ENCODE measurements at regions not wholly inside any gene's neighbourhood (a gene's known extent, or its start where the extent isn't known, plus 50 kb on each side); places are given as distances from the start of the nearest gene placed in this dataset.

- no peak overlapping the region for H3K27ac ChIP-seq
- DNase-seq (ENCODE audit: low spot score in 2 of 2): no peak
- H3K27me3 ChIP-seq: no peaks in the 10 kb centered on the region
- TF ChIP-seq EP300 (IDR thresholded peaks at IDR 0.05) (no peak), POLR2A (IDR thresholded peaks at IDR 0.05) (no peak), CTCF (IDR thresholded peaks at IDR 0.05) (no peak)
- peaks cover 0 to 26% (median 5%) of the 10 kb centered on the region in 4 donors for H3K4me1 ChIP-seq
- WGBS, 2 donors: 41 to 47% methylated on average over 7 of the region's 7 CpGs
- no peaks in the 10 kb centered on the region for H3K36me3 ChIP-seq
- H3K9me3 ChIP-seq: no peaks in the 10 kb centered on the region
- no peak overlapping the region for H3K4me3 ChIP-seq
These were observed 284.2 kb upstream of the SOX5 start for GRCh38 chr12:24233519-24234246.

- H3K27ac ChIP-seq: no peak overlapping the region
These were observed 283.1 kb upstream of the SOX5 start for GRCh38 chr12:24232531-24232930.

GRCh38 chr12:24231298-24231697 lies 281.8 kb upstream of the SOX5 start:
- 88 to 94% methylated on average over 5 of the region's 5 CpGs for WGBS, 2 donors
- H3K4me3 ChIP-seq: no peak overlapping the region
- no peaks in the 10 kb centered on the region for H3K27me3 ChIP-seq
- TF ChIP-seq POLR2A (IDR thresholded peaks at IDR 0.05): no peak
- TF ChIP-seq EP300 (IDR thresholded peaks at IDR 0.05): no peak
- no peak for TF ChIP-seq CTCF (IDR thresholded peaks at IDR 0.05)
- no peaks in the 10 kb centered on the region for H3K36me3 ChIP-seq
- DNase-seq (ENCODE audit: low spot score in 2 of 2): no peak
- no peak overlapping the region for H3K27ac ChIP-seq
- H3K4me1 ChIP-seq: peaks cover 0 to 32% (median 5%) of the 10 kb centered on the region in 4 donors
- H3K9me3 ChIP-seq: no peaks in the 10 kb centered on the region

More at GRCh38 chr12:24232531-24232930, 283.1 kb upstream of the SOX5 start:
- H3K4me1 ChIP-seq: peaks cover 0 to 26% (median 5%) of the 10 kb centered on the region in 4 donors
- 93 to 95% methylated on average over 2 of the region's 2 CpGs for WGBS, 2 donors
- TF ChIP-seq EP300 (IDR thresholded peaks at IDR 0.05) (no peak), CTCF (IDR thresholded peaks at IDR 0.05) (no peak), POLR2A (IDR thresholded peaks at IDR 0.05) (no peak)
- DNase-seq (ENCODE audit: low spot score in 2 of 2): no peak
- H3K9me3 ChIP-seq: no peaks in the 10 kb centered on the region
- H3K4me3 ChIP-seq: no peak overlapping the region
- no peaks in the 10 kb centered on the region for H3K27me3 ChIP-seq
- H3K36me3 ChIP-seq: no peaks in the 10 kb centered on the region

- peaks cover 0 to 32% (median 5%) of the 10 kb centered on the region in 4 donors for H3K4me1 ChIP-seq
- H3K9me3 ChIP-seq: no peaks in the 10 kb centered on the region
- TF ChIP-seq POLR2A (IDR thresholded peaks at IDR 0.05): no peak
- no peak for TF ChIP-seq CTCF (IDR thresholded peaks at IDR 0.05)
- no peak for TF ChIP-seq EP300 (IDR thresholded peaks at IDR 0.05)
- peak overlapping the region in 1 of 4 donors; percentile 58 for H3K27ac ChIP-seq
- WGBS, 2 donors: 61% methylated on average over 8 of the region's 8 CpGs
- H3K36me3 ChIP-seq: no peaks in the 10 kb centered on the region
- no peak overlapping the region for H3K4me3 ChIP-seq
- no peaks in the 10 kb centered on the region for H3K27me3 ChIP-seq
- no peak for DNase-seq (ENCODE audit: low spot score in 2 of 2)
These were observed 280.7 kb upstream of the SOX5 start for GRCh38 chr12:24230061-24230701.

GRCh38 chr12:24229031-24229700 lies 279.7 kb upstream of the SOX5 start:
- DNase-seq (ENCODE audit: low spot score in 2 of 2): no peak
- Histone ChIP-seq H3K27ac (peak overlapping the region in 1 of 4 donors; percentile 58), H3K27me3 (no peaks in the 10 kb centered on the region), H3K4me3 (no peak overlapping the region), H3K9me3 (no peaks in the 10 kb centered on the region), H3K36me3 (no peaks in the 10 kb centered on the region), H3K4me1 (peaks cover 0 to 32% (median 5%) of the 10 kb centered on the region in 4 donors)
- WGBS, 2 donors: 76 to 77% methylated on average over 9 of the region's 9 CpGs
- TF ChIP-seq POLR2A (IDR thresholded peaks at IDR 0.05): no peak
- no peak for TF ChIP-seq EP300 (IDR thresholded peaks at IDR 0.05)
- no peak for TF ChIP-seq CTCF (IDR thresholded peaks at IDR 0.05)
